Ascending aorta (tissue), 2 donors: ENCODE measurements at regions not wholly inside any gene's neighbourhood (a gene's known extent, or its start where the extent isn't known, plus 50 kb on each side); places are given as distances from the start of the nearest gene placed in this dataset.

Source experiments
- DNase-seq, 2 donors: peaks; one replicate each; pipeline ENCODE4 v3.0.0-alpha.2; 2019; ENCODE audit warnings: low spot score in 2 of 2
- H3K27ac ChIP-seq, 2 donors: fragments of 200-600 bp; sonication (generic); one replicate each; pipeline ENCODE4 v1.5.1; 2016 to 2017; ENCODE audit warnings: mild to moderate bottlenecking in 1 of 2
- H3K27me3 ChIP-seq: fragments of 200-600 bp; sonication (generic); one replicate; pipeline ENCODE4 v1.5.1; 2017
- H3K36me3 ChIP-seq, 2 donors: fragments of 200-600 bp; sonication (generic); one replicate each; pipeline ENCODE4 v1.5.1; 2016
- H3K4me1 ChIP-seq, 2 donors: fragments of 200-600 bp; sonication (generic); one replicate each; pipeline ENCODE4 v1.5.1; 2016 to 2017; ENCODE audit warnings: mild to moderate bottlenecking in 1 of 2
- H3K4me3 ChIP-seq, 2 donors: fragments of 200-600 bp; sonication (generic); one replicate each; pipeline ENCODE4 v1.5.1; 2016 to 2017; ENCODE audit warnings: mild to moderate bottlenecking in 1 of 2
- H3K9me3 ChIP-seq, 2 donors: fragments of 200-600 bp; sonication (generic); one replicate each; pipeline ENCODE4 v1.5.1; 2016
- CTCF ChIP-seq, 3 experiments: fragments of 200-600 bp in 2 of 3; fragments of 450-650 bp in 1 of 3; sonication (generic) in 2 of 3; IDR thresholded peaks; one replicate each; pipeline ENCODE4 v1.5.1; 2016 to 2019; ENCODE audit warnings: antibody characterized with exemption in 3 of 3, mild to moderate bottlenecking in 1 of 3, moderate library complexity in 1 of 3
- intact Hi-C: fragments of 100-400 bp; cut with DNase I; formaldehyde crosslinking; loops from one replicate; pipeline ENCODE4 v1.15.1; 2023

GRCh38 chr2:84299211-84299775, 159.8 kb downstream of the SUCLG1 start:
- H3K27ac ChIP-seq: no peak overlapping the region
- DNase-seq: no peak
- no peaks in the 10 kb centered on the region for H3K4me1 ChIP-seq
- no peaks in the 10 kb centered on the region for H3K27me3 ChIP-seq
- intact Hi-C loops: no loop called here
- H3K4me3 ChIP-seq: no peak overlapping the region
- H3K36me3 ChIP-seq: no peaks in the 10 kb centered on the region
- no peak for TF ChIP-seq CTCF (IDR thresholded peaks at IDR 0.05)
- no peaks in the 10 kb centered on the region for H3K9me3 ChIP-seq

DNA sequence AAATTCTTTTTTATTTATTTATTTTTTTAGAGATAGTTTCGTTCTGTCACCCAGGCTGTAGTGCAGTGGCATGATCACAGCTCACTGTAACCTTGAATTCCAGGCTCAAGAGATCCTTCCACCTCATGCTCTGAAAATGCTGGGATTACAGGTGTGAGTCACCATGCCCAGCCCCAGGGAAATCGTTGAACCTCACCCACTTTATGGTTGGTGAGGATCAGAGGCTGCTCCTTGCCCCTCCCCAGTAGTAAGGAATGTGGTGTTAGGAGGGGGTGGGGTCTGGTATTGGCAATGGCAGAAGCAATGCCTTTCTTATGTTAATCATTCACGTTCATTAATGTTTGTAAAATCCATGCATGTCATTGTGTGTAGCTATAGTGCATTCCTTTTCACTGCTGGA, 161.9 kb downstream of the SUCLG1 start:
- no peak for DNase-seq
- H3K27ac ChIP-seq: no peak overlapping the region
- intact Hi-C loops: no loop called here
- no peaks in the 10 kb centered on the region for H3K4me1 ChIP-seq
- no peaks in the 10 kb centered on the region for H3K9me3 ChIP-seq
- no peak overlapping the region for H3K4me3 ChIP-seq
- H3K27me3 ChIP-seq: no peaks in the 10 kb centered on the region
- TF ChIP-seq CTCF (IDR thresholded peaks at IDR 0.05): no peak
- no peaks in the 10 kb centered on the region for H3K36me3 ChIP-seq

DNA sequence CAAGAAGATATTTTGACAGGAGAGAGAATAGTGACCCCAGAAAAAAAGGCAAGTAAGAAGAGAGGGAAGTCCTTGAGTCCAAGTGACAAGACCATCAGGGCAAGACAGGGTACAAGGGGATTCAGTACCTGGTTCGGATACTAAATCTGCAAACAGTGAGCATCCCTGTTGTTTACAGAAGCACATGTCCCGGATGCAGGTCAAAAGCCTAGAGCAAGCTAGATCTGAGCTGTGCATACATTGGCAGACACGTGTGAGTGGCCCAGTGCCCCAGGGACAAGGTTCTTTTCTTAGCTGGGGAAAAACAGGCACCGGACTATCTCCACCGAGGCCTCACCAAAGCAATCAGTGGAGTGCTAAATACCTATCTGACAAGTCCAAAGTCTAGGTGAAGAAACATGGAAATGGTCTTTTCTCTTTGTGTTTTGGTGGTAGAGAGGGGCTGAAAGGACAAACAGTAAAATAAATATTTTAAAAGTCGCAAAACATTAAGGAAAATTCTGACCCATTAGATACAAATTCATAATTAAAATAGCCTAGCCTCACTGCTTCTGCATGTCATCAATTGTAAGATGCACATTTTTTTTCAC, 165.2 kb downstream of the SUCLG1 start:
- TF ChIP-seq CTCF (IDR thresholded peaks at IDR 0.05): no peak

GRCh38 chr2:84292545-84292944, 166.5 kb downstream of the SUCLG1 start:
- intact Hi-C loops: no loop called here
- DNase-seq: no peak
- no peaks in the 10 kb centered on the region for H3K27me3 ChIP-seq
- H3K9me3 ChIP-seq: no peaks in the 10 kb centered on the region
- no peak for TF ChIP-seq CTCF (IDR thresholded peaks at IDR 0.05)
- H3K36me3 ChIP-seq: no peaks in the 10 kb centered on the region
- H3K27ac ChIP-seq: no peak overlapping the region
- no peak overlapping the region for H3K4me3 ChIP-seq
- H3K4me1 ChIP-seq: no peaks in the 10 kb centered on the region

More for the DNA sequence above, 165.2 kb downstream of the SUCLG1 start:
- Histone ChIP-seq H3K4me1 (no peaks in the 10 kb centered on the region), H3K36me3 (no peaks in the 10 kb centered on the region), H3K4me3 (no peak overlapping the region), H3K27ac (no peak overlapping the region), H3K9me3 (no peaks in the 10 kb centered on the region), H3K27me3 (no peaks in the 10 kb centered on the region)
- intact Hi-C loops: no loop called here
- no peak for DNase-seq

GRCh38 chr2:84290537-84290936, 168.5 kb downstream of the SUCLG1 start:
- intact Hi-C loops: no loop called here
- H3K9me3 ChIP-seq: no peaks in the 10 kb centered on the region

More at GRCh38 chr2:84290537-84290936, 168.5 kb downstream of the SUCLG1 start:
- Histone ChIP-seq H3K4me1 (no peaks in the 10 kb centered on the region), H3K27ac (no peak overlapping the region), H3K36me3 (no peaks in the 10 kb centered on the region), H3K4me3 (no peak overlapping the region), H3K27me3 (no peaks in the 10 kb centered on the region)
- no peak for DNase-seq
- no peak for TF ChIP-seq CTCF (IDR thresholded peaks at IDR 0.05)
